ENCODE measurements at regions not wholly inside any gene's neighbourhood (a gene's known extent, or its start where the extent isn't known, plus 50 kb on each side); places are given as distances from the start of the nearest gene placed in this dataset.

- no peak for DNase-seq (ENCODE audit: low spot score)
Measured at GRCh38 chr11:110928391-110928790, 216.2 kb upstream of the ARHGAP20 start.

- no peak for DNase-seq (ENCODE audit: low spot score)
Measured at GRCh38 chr11:110921742-110922521, 209.7 kb upstream of the ARHGAP20 start.

- DNase-seq (ENCODE audit: low spot score): no peak
Measured at GRCh38 chr11:110919241-110919922, 207.1 kb upstream of the ARHGAP20 start.

GRCh38 chr11:110918351-110918750, 206.1 kb upstream of the ARHGAP20 start:
- DNase-seq (ENCODE audit: low spot score): no peak

- DNase-seq (ENCODE audit: low spot score): no peak
Measured at GRCh38 chr11:110912437-110912836, 200.2 kb upstream of the ARHGAP20 start.

GRCh38 chr11:110910384-110910783, 198.1 kb upstream of the ARHGAP20 start:
- no peak for DNase-seq (ENCODE audit: low spot score)

- no peak for DNase-seq (ENCODE audit: low spot score)
Measured at GRCh38 chr11:110909336-110909735, 197.1 kb upstream of the ARHGAP20 start.

- DNase-seq (ENCODE audit: low spot score): peak; percentile 6
Measured at GRCh38 chr11:110908401-110909105, 196.3 kb upstream of the ARHGAP20 start.

GRCh38 chr11:110907629-110908028, 195.4 kb upstream of the ARHGAP20 start:
- DNase-seq (ENCODE audit: low spot score): peak; percentile 79

GRCh38 chr11:110903830-110904229, 191.6 kb upstream of the ARHGAP20 start:
- no peak for DNase-seq (ENCODE audit: low spot score)

GRCh38 chr11:110903378-110903777, 191.1 kb upstream of the ARHGAP20 start:
- DNase-seq (ENCODE audit: low spot score): no peak

- DNase-seq (ENCODE audit: low spot score): no peak
Measured at GRCh38 chr11:110901441-110901840, 189.2 kb upstream of the ARHGAP20 start.

- DNase-seq (ENCODE audit: low spot score): no peak
Measured at GRCh38 chr11:110900426-110900825, 188.2 kb upstream of the ARHGAP20 start.

- DNase-seq (ENCODE audit: low spot score): no peak
Measured at GRCh38 chr11:110897035-110897434, 184.8 kb upstream of the ARHGAP20 start.

- peak; percentile 10 for DNase-seq (ENCODE audit: low spot score)
Measured at GRCh38 chr11:110896358-110896757, 184.1 kb upstream of the ARHGAP20 start.

GRCh38 chr11:110894224-110894623, 182.0 kb upstream of the ARHGAP20 start:
- no peak for DNase-seq (ENCODE audit: low spot score)

GRCh38 chr11:110892741-110893285, 180.6 kb upstream of the ARHGAP20 start:
- DNase-seq (ENCODE audit: low spot score): no peak

GRCh38 chr11:110891411-110891810, 179.2 kb upstream of the ARHGAP20 start:
- no peak for DNase-seq (ENCODE audit: low spot score)

- DNase-seq (ENCODE audit: low spot score): no peak
Measured at GRCh38 chr11:110890995-110891394, 178.8 kb upstream of the ARHGAP20 start.

GRCh38 chr11:110886288-110886970, 174.2 kb upstream of the ARHGAP20 start:
- DNase-seq (ENCODE audit: low spot score): no peak

GRCh38 chr11:110883256-110883655, 171.0 kb upstream of the ARHGAP20 start:
- no peak for DNase-seq (ENCODE audit: low spot score)

- DNase-seq (ENCODE audit: low spot score): no peak
Measured at GRCh38 chr11:110878513-110878912, 166.3 kb upstream of the ARHGAP20 start.

Data from A172 (cell line).